GM23248 (cell line): ENCODE measurements at regions not wholly inside any gene's neighbourhood (a gene's known extent, or its start where the extent isn't known, plus 50 kb on each side); places are given as distances from the start of the nearest gene placed in this dataset.
A peak's percentile ranks its signal among the peaks of the same experiment; 100 is the strongest.

Experiments used
- DNase-seq: peaks from one replicate; pipeline ENCODE4 v3.0.0-alpha.2; 2015
- H2AFZ ChIP-seq: fragments of 200-600 bp; sonication (generic); 2 replicates; pipeline ENCODE4 v1.6.1; 2016; ENCODE audit warnings: antibody characterized with exemption
- H3F3A ChIP-seq: fragments of 200-600 bp; sonication (generic); 2 replicates; pipeline ENCODE4 v1.6.1; 2016; ENCODE audit warnings: mild to moderate bottlenecking, antibody characterized with exemption, mixed run types; ENCODE audit not compliant: insufficient read depth
- H3K27ac ChIP-seq: fragments of 200-600 bp; sonication (generic); 2 replicates; pipeline ENCODE4 v1.5.1; 2016; ENCODE audit warnings: mild to moderate bottlenecking
- H3K27me3 ChIP-seq: fragments of 200-600 bp; sonication (generic); replicated peaks from 2 replicates; pipeline ENCODE4 v1.6.1; 2016; ENCODE audit warnings: mild to moderate bottlenecking; ENCODE audit not compliant: insufficient read depth
- H3K36me3 ChIP-seq: fragments of 200-600 bp; sonication (generic); 2 replicates; pipeline ENCODE4 v1.6.1; 2016; ENCODE audit warnings: low read depth, mild to moderate bottlenecking
- H3K4me1 ChIP-seq: fragments of 200-600 bp; sonication (generic); 2 replicates; pipeline ENCODE4 v1.6.1; 2016; ENCODE audit warnings: mild to moderate bottlenecking; ENCODE audit not compliant: insufficient read depth
- H3K4me2 ChIP-seq: fragments of 200-600 bp; sonication (generic); one replicate; pipeline ENCODE4 v1.6.1; 2016; ENCODE audit warnings: mild to moderate bottlenecking; ENCODE audit not compliant: unreplicated experiment
- H3K4me3 ChIP-seq: fragments of 200-600 bp; sonication (generic); 2 replicates; pipeline ENCODE4 v1.5.1; 2016; ENCODE audit warnings: mild to moderate bottlenecking
- H3K79me2 ChIP-seq: fragments of 200-600 bp; sonication (generic); 2 replicates; pipeline ENCODE4 v1.6.1; 2016; ENCODE audit warnings: mild to moderate bottlenecking; ENCODE audit not compliant: insufficient read depth
- H3K9ac ChIP-seq: fragments of 200-600 bp; sonication (generic); 2 replicates; pipeline ENCODE4 v1.6.1; 2016; ENCODE audit warnings: mild to moderate bottlenecking
- H3K9me2 ChIP-seq: fragments of 200-600 bp; sonication (generic); 2 replicates; pipeline ENCODE4 v1.6.1; 2016; ENCODE audit warnings: mixed run types, mild to moderate bottlenecking, moderate library complexity; ENCODE audit not compliant: insufficient read depth
- H3K9me3 ChIP-seq: fragments of 200-600 bp; sonication (generic); one replicate; pipeline ENCODE4 v1.6.1; 2017; ENCODE audit warnings: low read depth
- H4K20me1 ChIP-seq: fragments of 200-600 bp; sonication (generic); 2 replicates; pipeline ENCODE4 v1.6.0; 2016; ENCODE audit not compliant: insufficient read depth
- EZH2 ChIP-seq: fragments of 200-600 bp; sonication (generic); IDR thresholded peaks from 2 replicates; pipeline ENCODE4 v1.6.1; 2018; ENCODE audit warnings: antibody characterized with exemption, mild to moderate bottlenecking; ENCODE audit not compliant: insufficient read depth, poor library complexity, severe bottlenecking
- EZH2phosphoT487 ChIP-seq: fragments of 200-600 bp; sonication (generic); IDR thresholded peaks from 2 replicates; pipeline ENCODE4 v1.6.1; 2018; ENCODE audit warnings: antibody characterized with exemption, moderate library complexity, mild to moderate bottlenecking, low read depth; ENCODE audit not compliant: insufficient read depth
- WGBS, 2 experiments: methylation state at CpG; one replicate each; pipeline ENCODE4 v1.1.6; 2015 to 2017; ENCODE audit warnings: low lambda C conversion rate in 2 of 2, low coverage in 1 of 2; ENCODE audit errors: missing lambda C conversion rate in 2 of 2; 5-methylcytosine and 5-hydroxymethylcytosine counted together
- in situ Hi-C: fragments of 300-500 bp; cut with MboI; formaldehyde crosslinking; loops from 2 replicates; pipeline ENCODE4 v1.15.0; 2020

DNA sequence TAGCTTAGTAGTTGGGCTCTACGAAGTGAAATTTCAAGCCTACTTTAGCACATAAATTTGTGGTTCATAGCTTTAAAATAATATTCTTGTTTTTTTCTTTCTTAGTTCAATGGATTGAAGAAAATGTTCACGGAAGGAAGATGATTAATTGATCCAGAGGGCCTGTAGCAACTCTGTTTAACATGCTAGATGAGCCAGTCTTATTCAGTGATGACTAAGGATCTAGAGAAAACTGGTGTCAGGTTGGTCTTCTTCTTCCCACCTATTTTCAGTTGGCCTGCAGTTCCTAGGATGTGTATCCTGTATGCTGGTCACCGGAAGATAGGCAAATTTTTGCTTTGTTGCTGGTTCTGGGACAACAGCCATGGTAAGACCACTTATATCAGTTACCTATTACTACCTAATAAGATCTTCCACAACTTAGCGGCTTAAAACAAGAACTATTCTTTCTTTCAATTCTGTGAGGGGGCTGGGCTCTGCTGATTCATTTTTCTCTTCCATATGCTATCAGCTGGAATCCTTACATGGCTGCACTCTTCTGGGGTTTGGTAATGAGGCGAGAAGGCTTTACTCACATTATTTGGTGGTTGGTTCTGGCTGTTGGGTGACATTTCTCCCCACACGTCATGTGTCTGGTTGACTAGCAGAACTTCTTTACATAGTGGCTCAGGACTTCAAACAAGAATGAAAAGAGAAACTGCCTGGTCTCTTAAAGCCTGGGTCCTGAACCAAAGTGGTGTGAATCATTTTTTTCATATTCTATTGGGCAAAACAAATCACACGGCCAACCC is 182.7 kb upstream of the ACTBL2 start:
- in situ Hi-C loops, result loop anchor here (25.0 kb wide), 1 partner anchor 797 kb away; the partner anchor contains the start of gene PLK2
- Histone ChIP-seq H3K9ac (no peak overlapping the region), H3K4me2 (no peak overlapping the region), H3K4me1 (peaks cover 17% of the 10 kb centered on the region), H3K9me2 (no peaks in the 10 kb centered on the region), H3K4me3 (no peak overlapping the region), H3K36me3 (no peaks in the 10 kb centered on the region), H3K27ac (no peak overlapping the region), H4K20me1 (no peaks in the 10 kb centered on the region), H2AFZ (no peak overlapping the region), H3K9me3 (no peaks in the 10 kb centered on the region), H3K27me3 (no peaks in the 10 kb centered on the region), H3K79me2 (no peaks in the 10 kb centered on the region), H3F3A (no peaks in the 10 kb centered on the region)
- 90 to 94% methylated on average over 7 of the region's 7 CpGs for WGBS, 2 experiments
- no peak for TF ChIP-seq EZH2phosphoT487
- no peak for TF ChIP-seq EZH2
- DNase-seq, result no peak

DNA sequence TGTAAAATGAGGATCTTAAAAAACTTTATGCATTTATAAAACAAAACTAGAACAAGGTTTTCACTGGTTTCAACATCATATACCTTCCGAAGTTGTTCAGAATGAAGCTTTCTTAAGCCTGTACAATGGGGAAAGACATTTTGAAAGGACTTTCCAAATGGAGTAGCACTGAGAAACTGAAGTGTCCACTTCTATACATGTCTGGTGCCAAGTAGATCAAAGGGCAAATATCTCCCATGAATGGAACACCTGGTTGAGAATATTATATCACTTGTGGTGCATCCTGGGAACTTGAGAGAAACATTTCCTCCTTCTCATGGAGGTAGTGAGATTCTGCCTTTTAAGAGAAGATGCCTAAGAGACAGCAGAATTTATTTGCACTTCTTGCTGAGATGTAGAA is 182.1 kb upstream of the ACTBL2 start:
- 88 to 96% methylated on average over 1 of the region's 1 CpG for WGBS, 2 experiments
- in situ Hi-C loops, result loop anchor here (25.0 kb wide), 1 partner anchor 798 kb away; the partner anchor contains the start of gene PLK2
- H4K20me1 ChIP-seq, result no peaks in the 10 kb centered on the region

DNA sequence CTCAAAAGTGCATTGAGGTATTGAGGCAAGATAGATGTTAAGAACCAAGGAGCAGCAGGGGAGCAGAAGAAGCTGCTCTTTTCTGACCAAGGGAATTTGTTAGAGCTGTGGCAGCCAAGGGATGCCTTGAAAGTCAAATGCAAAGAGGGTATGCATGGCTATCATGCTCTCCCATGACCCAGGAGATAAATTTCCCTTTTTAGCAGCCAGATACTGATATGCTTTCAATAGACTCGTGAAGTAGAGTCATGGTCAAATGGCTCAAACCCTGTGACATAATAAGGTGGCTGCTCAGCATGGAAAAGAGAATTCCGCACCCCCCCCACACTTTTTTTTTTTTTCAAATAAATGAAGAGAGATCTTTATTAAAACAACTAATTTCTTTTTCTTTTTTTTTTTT is 180.9 kb upstream of the ACTBL2 start:
- Histone ChIP-seq H2AFZ (peak overlapping the region; percentile 51), H3F3A (no peaks in the 10 kb centered on the region), H3K4me2 (no peak overlapping the region), H3K27me3 (no peaks in the 10 kb centered on the region), H3K9me2 (no peaks in the 10 kb centered on the region), H4K20me1 (no peaks in the 10 kb centered on the region), H3K4me1 (peaks cover 19% of the 10 kb centered on the region), H3K79me2 (no peaks in the 10 kb centered on the region), H3K36me3 (no peaks in the 10 kb centered on the region), H3K9ac (no peak overlapping the region), H3K9me3 (no peaks in the 10 kb centered on the region), H3K27ac (no peak overlapping the region), H3K4me3 (no peak overlapping the region)
- no peak for TF ChIP-seq EZH2phosphoT487
- no peak for TF ChIP-seq EZH2
- in situ Hi-C loops, result loop anchor here (25.0 kb wide), 1 partner anchor 799 kb away; the partner anchor contains the start of gene PLK2
- no peak for DNase-seq
- WGBS, 2 experiments, result 87 to 94% methylated on average over 2 of the region's 2 CpGs

More for the DNA sequence above, 182.1 kb upstream of the ACTBL2 start:
- TF ChIP-seq EZH2phosphoT487 (no peak), EZH2 (no peak)
- DNase-seq, result no peak
- Histone ChIP-seq H3K4me1 (peaks cover 19% of the 10 kb centered on the region), H3K27me3 (no peaks in the 10 kb centered on the region), H3K9me3 (no peaks in the 10 kb centered on the region), H3K27ac (no peak overlapping the region), H3K4me3 (no peak overlapping the region), H3K9me2 (no peaks in the 10 kb centered on the region), H3K36me3 (no peaks in the 10 kb centered on the region), H3K4me2 (no peak overlapping the region), H3F3A (no peaks in the 10 kb centered on the region), H3K79me2 (no peaks in the 10 kb centered on the region), H3K9ac (no peak overlapping the region), H2AFZ (0 out of 2 replicates have a peak overlapping the region, but pooled peaks have one; percentile 8)

DNA sequence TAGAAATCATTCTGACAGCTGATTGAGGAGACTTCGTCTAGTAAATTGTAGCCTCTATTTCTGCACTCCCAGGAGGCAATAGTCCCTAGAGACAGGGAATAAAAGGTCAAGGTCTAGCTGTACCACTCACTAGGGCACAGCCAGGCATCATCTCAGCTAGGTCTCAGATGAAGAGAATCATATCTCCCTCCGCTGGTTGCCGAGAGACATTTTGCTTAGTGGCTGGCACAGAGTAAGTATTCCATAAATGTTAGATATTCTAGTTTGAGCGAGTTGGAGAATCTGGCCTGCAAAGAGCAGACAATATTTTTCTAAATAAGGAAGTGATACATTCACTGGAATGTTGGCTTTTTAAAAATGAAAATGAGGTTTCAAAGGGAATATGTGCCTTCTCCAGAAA is 180.4 kb upstream of the ACTBL2 start:
- Histone ChIP-seq H3K4me3 (no peak overlapping the region), H3K27ac (no peak overlapping the region), H3K36me3 (no peaks in the 10 kb centered on the region), H3K79me2 (no peaks in the 10 kb centered on the region), H2AFZ (peak overlapping the region; percentile 51), H3K9me3 (no peaks in the 10 kb centered on the region), H3K4me2 (no peak overlapping the region), H3F3A (no peaks in the 10 kb centered on the region), H4K20me1 (no peaks in the 10 kb centered on the region), H3K4me1 (peaks cover 19% of the 10 kb centered on the region), H3K27me3 (no peaks in the 10 kb centered on the region), H3K9ac (no peak overlapping the region), H3K9me2 (no peaks in the 10 kb centered on the region)
- in situ Hi-C loops, result loop anchor here (25.0 kb wide), 1 partner anchor 799 kb away; the partner anchor contains the start of gene PLK2
- DNase-seq, result peak; percentile 30
- 34 to 35% methylated on average over 4 of the region's 4 CpGs for WGBS, 2 experiments
- TF ChIP-seq EZH2 (no peak), EZH2phosphoT487 (no peak)
